LNCaP clone FGC (cell line): ENCODE measurements at regions not wholly inside any gene's neighbourhood (a gene's known extent, or its start where the extent isn't known, plus 50 kb on each side); places are given as distances from the start of the nearest gene placed in this dataset.

Source experiments
- DNase-seq: peaks from one replicate; pipeline ENCODE4 v3.0.0-alpha.2; 2011; ENCODE audit warnings: low read depth
- H3K4me3 ChIP-seq: 2 replicates; pipeline ENCODE4 v1.5.1; 2011; ENCODE audit warnings: mild to moderate bottlenecking, low read depth, low read length, control low read depth
- TF ChIP-seq, protein P1 (sequence below): IDR thresholded peaks from 2 replicates; pipeline ENCODE4 v1.5.1; 2012; ENCODE audit warnings: mild to moderate bottlenecking; ENCODE audit not compliant: control insufficient read depth, insufficient read depth; ENCODE audit errors: extremely low read depth

DNA sequence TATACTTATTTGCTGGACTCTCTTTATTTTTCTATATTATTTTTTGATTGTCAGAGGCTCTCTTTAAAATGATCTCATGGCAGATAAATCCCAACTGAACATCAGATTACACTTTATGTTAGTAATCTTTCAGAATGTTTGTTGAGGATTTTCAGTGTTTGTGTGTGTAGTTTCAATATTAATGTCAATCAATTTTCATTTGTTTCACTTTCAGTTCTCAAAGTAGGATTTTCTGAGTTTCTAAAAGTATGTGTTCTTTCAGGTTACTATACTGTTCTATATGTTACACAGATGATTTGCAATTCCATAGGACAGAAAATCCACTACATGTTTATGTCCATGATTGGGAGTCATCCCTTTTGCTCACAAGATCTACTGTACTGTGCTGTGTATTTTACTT is 311.9 kb upstream of the POT1 start:
- no peak overlapping the region for H3K4me3 ChIP-seq
- TF ChIP-seq, protein P1, sequence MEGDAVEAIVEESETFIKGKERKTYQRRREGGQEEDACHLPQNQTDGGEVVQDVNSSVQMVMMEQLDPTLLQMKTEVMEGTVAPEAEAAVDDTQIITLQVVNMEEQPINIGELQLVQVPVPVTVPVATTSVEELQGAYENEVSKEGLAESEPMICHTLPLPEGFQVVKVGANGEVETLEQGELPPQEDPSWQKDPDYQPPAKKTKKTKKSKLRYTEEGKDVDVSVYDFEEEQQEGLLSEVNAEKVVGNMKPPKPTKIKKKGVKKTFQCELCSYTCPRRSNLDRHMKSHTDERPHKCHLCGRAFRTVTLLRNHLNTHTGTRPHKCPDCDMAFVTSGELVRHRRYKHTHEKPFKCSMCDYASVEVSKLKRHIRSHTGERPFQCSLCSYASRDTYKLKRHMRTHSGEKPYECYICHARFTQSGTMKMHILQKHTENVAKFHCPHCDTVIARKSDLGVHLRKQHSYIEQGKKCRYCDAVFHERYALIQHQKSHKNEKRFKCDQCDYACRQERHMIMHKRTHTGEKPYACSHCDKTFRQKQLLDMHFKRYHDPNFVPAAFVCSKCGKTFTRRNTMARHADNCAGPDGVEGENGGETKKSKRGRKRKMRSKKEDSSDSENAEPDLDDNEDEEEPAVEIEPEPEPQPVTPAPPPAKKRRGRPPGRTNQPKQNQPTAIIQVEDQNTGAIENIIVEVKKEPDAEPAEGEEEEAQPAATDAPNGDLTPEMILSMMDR = no peak
- DNase-seq = no peak

DNA sequence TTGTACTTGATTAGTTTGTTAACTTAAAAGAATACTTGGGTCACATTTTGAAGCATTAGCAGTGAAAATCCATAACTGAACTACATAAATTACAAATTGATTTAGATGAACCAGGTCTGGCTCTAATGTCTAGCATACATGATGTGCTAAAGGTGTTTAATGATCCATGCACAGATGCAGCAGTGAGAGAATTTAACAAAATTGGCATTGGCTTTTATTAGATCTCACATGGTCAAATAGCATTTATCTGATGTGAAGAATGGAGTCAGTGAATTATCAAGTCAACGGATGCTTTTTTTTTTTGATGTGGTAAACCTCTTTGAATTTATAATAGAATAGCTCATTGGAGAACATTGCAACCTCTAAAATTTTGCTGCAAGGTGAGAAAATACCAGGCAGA is 293.0 kb upstream of the POT1 start:
- no peak overlapping the region for H3K4me3 ChIP-seq
- DNase-seq = no peak
- TF ChIP-seq, protein P1 = no peak

DNA sequence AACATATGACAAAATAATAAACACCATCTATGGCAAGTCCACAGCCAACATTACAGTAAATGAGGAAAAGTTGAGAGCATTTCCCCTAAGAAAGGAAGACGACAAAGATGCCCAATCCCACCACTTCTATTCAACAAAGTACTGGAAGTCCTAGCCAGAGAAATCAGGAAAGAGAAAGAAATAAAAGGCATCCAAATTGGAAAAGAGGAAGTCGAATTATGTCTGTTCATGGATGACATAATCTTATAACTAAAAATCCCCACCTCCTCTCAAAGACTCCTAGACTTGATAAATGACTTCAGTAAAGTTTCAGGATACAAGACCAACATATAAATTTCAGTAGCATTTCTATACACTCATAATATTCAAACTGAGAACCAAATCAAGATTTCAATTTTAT is 288.5 kb upstream of the POT1 start:
- H3K4me3 ChIP-seq = no peak overlapping the region
- DNase-seq = no peak
- TF ChIP-seq, protein P1 = no peak

DNA sequence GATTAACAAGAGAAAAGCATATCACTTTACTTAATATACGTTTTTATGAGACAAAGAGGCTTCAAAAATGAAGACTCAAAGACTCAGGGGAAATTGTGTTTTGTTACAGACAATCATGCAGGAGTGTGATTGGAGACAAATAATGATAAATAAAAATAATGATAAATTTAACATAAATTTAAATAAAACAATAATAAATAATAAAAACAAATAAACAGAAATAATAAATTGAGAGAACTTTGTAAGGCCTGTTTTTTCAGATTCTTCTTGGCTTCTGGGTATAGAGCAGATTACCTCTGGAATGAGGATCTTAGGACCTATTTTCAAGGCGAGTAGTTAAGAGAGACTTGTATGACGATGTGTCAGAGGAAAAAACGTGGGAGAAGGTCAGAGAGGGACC is 271.4 kb upstream of the POT1 start:
- no peak overlapping the region for H3K4me3 ChIP-seq
- TF ChIP-seq, protein P1 = no peak
- DNase-seq = no peak

DNA sequence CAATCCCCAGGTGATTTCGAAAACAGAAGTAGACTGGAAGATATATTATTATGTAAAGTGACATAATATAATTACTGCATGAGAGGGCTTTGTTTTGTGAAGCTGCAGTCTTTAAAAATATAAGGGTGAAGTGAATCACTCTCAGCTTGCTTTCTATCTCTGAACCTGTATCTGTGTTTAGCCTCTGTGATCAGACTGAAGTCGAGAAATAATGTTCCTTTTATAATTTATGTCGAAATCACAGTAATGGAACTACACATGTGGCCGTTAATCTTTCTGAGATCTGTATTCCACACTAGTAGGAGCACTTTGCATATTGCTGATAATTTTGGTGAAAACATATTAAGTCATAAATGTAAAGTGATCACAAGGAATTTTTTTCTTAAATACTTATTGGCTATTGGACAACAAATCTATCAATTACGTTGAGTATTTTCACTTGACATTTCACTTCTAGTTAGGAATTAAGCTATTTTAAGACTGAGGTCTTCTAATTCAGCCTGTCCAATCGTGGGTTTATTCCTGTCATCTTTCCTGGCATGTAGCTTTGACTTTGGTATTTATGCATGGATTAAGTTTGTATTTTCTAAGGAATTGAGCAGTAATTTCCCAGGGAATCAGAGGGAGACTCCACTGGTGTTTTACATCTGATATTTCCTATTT is 268.2 kb upstream of the POT1 start:
- TF ChIP-seq, protein P1 = no peak
- no peak for DNase-seq
- no peak overlapping the region for H3K4me3 ChIP-seq

DNA sequence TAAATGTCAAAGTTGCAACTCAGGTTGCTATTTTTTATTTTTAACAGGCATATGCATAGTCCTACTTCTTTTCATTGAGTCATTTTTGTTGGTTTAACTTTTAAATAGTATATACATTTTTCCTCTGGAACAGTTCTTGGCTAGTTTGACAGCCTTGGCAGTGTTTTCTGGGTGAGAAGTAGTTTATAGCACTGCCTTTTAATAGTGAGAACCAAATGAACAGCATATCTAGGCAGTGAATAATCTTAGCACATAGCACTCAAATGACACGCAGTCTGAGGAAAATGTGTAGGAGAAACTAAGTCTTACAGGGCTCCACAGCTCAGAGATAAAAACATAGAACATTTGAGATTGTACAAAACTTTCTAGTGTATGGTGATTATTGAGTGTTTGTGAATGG is 265.5 kb upstream of the POT1 start:
- H3K4me3 ChIP-seq = no peak overlapping the region
- TF ChIP-seq, protein P1 = no peak
- DNase-seq = no peak

DNA sequence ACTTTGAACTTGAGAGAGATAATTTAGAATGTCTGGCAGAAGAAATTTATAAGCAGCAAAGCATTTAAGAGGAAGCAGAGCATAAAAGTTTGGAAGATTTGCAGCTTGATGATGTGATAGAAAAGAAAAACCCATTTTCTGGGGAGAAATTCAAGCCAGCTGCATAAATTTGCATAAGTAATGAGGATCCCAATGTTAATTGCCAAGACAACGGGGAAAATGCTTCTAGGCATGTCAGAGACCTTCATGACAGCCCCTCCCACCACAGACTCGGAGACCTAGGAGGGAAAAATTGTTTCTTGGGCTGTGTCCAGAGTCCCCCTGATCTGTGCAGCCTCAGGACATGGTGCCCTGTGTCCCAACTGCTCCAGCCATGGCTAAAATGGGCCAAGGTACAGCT is 263.6 kb upstream of the POT1 start:
- TF ChIP-seq, protein P1 = no peak
- no peak overlapping the region for H3K4me3 ChIP-seq
- no peak for DNase-seq
